H1 (cell line): ENCODE measurements at regions not wholly inside any gene's neighbourhood (a gene's known extent, or its start where the extent isn't known, plus 50 kb on each side); places are given as distances from the start of the nearest gene placed in this dataset.

Experiments
- CTCF ChIA-PET: fragments of 300-600 bp; sonication (Branson Sonifier 250); formaldehyde crosslinking; loops from one replicate; lab custom pipeline; 2021; ENCODE audit not compliant: partially characterized antibody; lab: Charles Lee
- POLR2A ChIA-PET: fragments of 300-600 bp; sonication (Branson Sonifier 250); formaldehyde crosslinking; loops from one replicate; lab custom pipeline; 2021; ENCODE audit warnings: inconsistent platforms; ENCODE audit not compliant: partially characterized antibody; lab: Charles Lee
- DNase-seq, 2 experiments: peaks; one replicate each; pipeline versions ENCODE4 v3.0.0 to v3.0.0-alpha.2; 2010 to 2022; ENCODE audit warnings: low spot score in 2 of 2, low read depth in 1 of 2, mixed read lengths in 1 of 2
- FAIRE-seq: peaks from 2 replicates; lab custom pipeline; 2011; peaks lifted over from hg19 to GRCh38; lab: Jason Lieb, UNC
- H2AFZ ChIP-seq: 2 replicates; pipeline ENCODE4 v1.8.1; 2012; ENCODE audit warnings: low read length, inconsistent platforms
- H2AK5ac ChIP-seq: 2 replicates; pipeline ENCODE4 v1.6.1; 2013; ENCODE audit warnings: low read depth, low read length
- H2BK120ac ChIP-seq: replicated peaks from 2 replicates; pipeline ENCODE3; 2013; ENCODE audit warnings: low read depth, low read length, inconsistent platforms
- H2BK12ac ChIP-seq: 2 replicates; pipeline ENCODE4 v1.6.1; 2013; ENCODE audit warnings: low read depth, low read length
- H2BK15ac ChIP-seq: 2 replicates; pipeline ENCODE4 v1.6.1; 2013; ENCODE audit warnings: low read length
- H2BK20ac ChIP-seq: 2 replicates; pipeline ENCODE4 v1.6.1; 2013; ENCODE audit warnings: low read length
- H2BK5ac ChIP-seq: 2 replicates; pipeline ENCODE4 v1.6.1; 2013; ENCODE audit warnings: low read depth, low read length
- H3K14ac ChIP-seq: 2 replicates; pipeline ENCODE4 v1.6.1; 2013; ENCODE audit warnings: inconsistent platforms; ENCODE audit not compliant: insufficient read length
- H3K18ac ChIP-seq: 2 replicates; pipeline ENCODE4 v1.6.1; 2013; ENCODE audit warnings: low read length; ENCODE audit errors: extremely low read depth
- H3K23ac ChIP-seq: 2 replicates; pipeline ENCODE4 v1.6.1; 2013; ENCODE audit warnings: inconsistent platforms; ENCODE audit not compliant: insufficient read length
- H3K23me2 ChIP-seq: 2 replicates; pipeline ENCODE4 v1.6.1; 2013; ENCODE audit warnings: low read depth, low read length
- H3K27ac ChIP-seq: 2 replicates; pipeline ENCODE4 v1.6.1; 2011; ENCODE audit warnings: low read depth, low read length, inconsistent platforms
- H3K27me3 ChIP-seq, 4 experiments: replicated peaks in 1 of 4; 1 replicate in 1 of 4; 2 replicates in 3 of 4; pipeline versions ENCODE4 v1.6.1 to v1.8.1; 2011 to 2013; ENCODE audit warnings: low read length in 3 of 4, mild to moderate bottlenecking in 3 of 4, inconsistent platforms in 2 of 4, mixed read lengths in 2 of 4, moderate library complexity in 1 of 4; ENCODE audit not compliant: control insufficient read depth in 3 of 4, insufficient read depth in 3 of 4; ENCODE audit errors: extremely low read depth in 1 of 4
- H3K36me3 ChIP-seq, 4 experiments: 2 replicates each; pipeline versions ENCODE4 v1.6.1 to v1.8.1; 2011 to 2013; ENCODE audit warnings: mild to moderate bottlenecking in 4 of 4, low read length in 3 of 4, moderate library complexity in 2 of 4, control low read depth in 1 of 4, inconsistent platforms in 1 of 4; ENCODE audit not compliant: insufficient read depth in 4 of 4, control insufficient read depth in 2 of 4
- H3K4ac ChIP-seq: replicated peaks from 2 replicates; pipeline ENCODE3; 2013; ENCODE audit warnings: low read length, low read depth, mixed read lengths, inconsistent platforms; ENCODE audit not compliant: insufficient read length
- H3K4me1 ChIP-seq, 4 experiments: replicated peaks in 1 of 4; 1 replicate in 1 of 4; 2 replicates in 3 of 4; pipeline versions ENCODE4 v1.6.1 to v1.8.1; 2011 to 2013; ENCODE audit warnings: low read length in 3 of 4, inconsistent platforms in 2 of 4, mixed read lengths in 1 of 4; ENCODE audit not compliant: insufficient read depth in 4 of 4, control insufficient read depth in 3 of 4
- H3K4me2 ChIP-seq, 2 experiments: 2 replicates each; pipeline versions ENCODE4 v1.6.1 to v1.8.1; 2011 to 2013; ENCODE audit warnings: low read depth in 2 of 2, low read length in 2 of 2, control low read depth in 1 of 2, inconsistent platforms in 1 of 2, mild to moderate bottlenecking in 1 of 2; ENCODE audit not compliant: insufficient read depth in 1 of 2
- H3K4me3 ChIP-seq, 4 experiments: fragments of 200-600, 300-600 bp in 1 of 4; sonication (generic), shearing (Covaris generic), sonication (Bioruptor Twin) in 1 of 4; 2 replicates each; pipeline versions ENCODE4 v1.5.1 to v1.8.1; 2011 to 2016; ENCODE audit warnings: low read length in 4 of 4, low read depth in 3 of 4, control low read depth in 2 of 4, inconsistent platforms in 2 of 4, mild to moderate bottlenecking in 2 of 4, mixed read lengths in 1 of 4, moderate library complexity in 1 of 4; ENCODE audit not compliant: insufficient read depth in 2 of 4; ENCODE audit errors: extremely low read depth in 1 of 4
- H3K56ac ChIP-seq: replicated peaks from 2 replicates; pipeline ENCODE3; 2013; ENCODE audit warnings: low read depth, mild to moderate bottlenecking, mixed read lengths, low read length, inconsistent platforms; ENCODE audit not compliant: insufficient read length
- H3K79me1 ChIP-seq: 2 replicates; pipeline ENCODE4 v1.6.1; 2013; ENCODE audit warnings: low read depth, low read length, control low read depth
- H3K79me2 ChIP-seq, 2 experiments: 2 replicates each; pipeline versions ENCODE4 v1.6.1 to v1.8.1; 2012 to 2013; ENCODE audit warnings: low read length in 2 of 2, mild to moderate bottlenecking in 2 of 2, inconsistent platforms in 1 of 2; ENCODE audit not compliant: insufficient read depth in 2 of 2, control insufficient read depth in 1 of 2
- H3K9ac ChIP-seq, 4 experiments: replicated peaks in 1 of 4; 1 replicate in 1 of 4; 2 replicates in 3 of 4; pipeline versions ENCODE4 v1.6.1 to v1.8.1; 2011 to 2013; ENCODE audit warnings: low read depth in 3 of 4, low read length in 3 of 4, control low read depth in 2 of 4, mild to moderate bottlenecking in 2 of 4, moderate library complexity in 2 of 4, inconsistent platforms in 1 of 4; ENCODE audit errors: extremely low read depth in 1 of 4
- H3K9me3 ChIP-seq, 2 experiments: 2 replicates each; pipeline versions ENCODE4 v1.6.1 to v1.8.1; 2012 to 2013; ENCODE audit warnings: mild to moderate bottlenecking in 2 of 2, moderate library complexity in 2 of 2, control low read depth in 1 of 2, inconsistent platforms in 1 of 2, low read depth in 1 of 2, low read length in 1 of 2, mixed read lengths in 1 of 2; ENCODE audit not compliant: insufficient read depth in 2 of 2
- H4K20me1 ChIP-seq, 2 experiments: replicated peaks in 1 of 2; 2 replicates each; pipeline versions ENCODE3 to v1.8.1; 2011 to 2013; ENCODE audit warnings: inconsistent platforms in 2 of 2, low read length in 2 of 2, mild to moderate bottlenecking in 1 of 2; ENCODE audit not compliant: insufficient read depth in 2 of 2, control insufficient read depth in 1 of 2
- H4K5ac ChIP-seq: 2 replicates; pipeline ENCODE4 v1.6.1; 2013; ENCODE audit warnings: low read length, low read depth, mixed read lengths, inconsistent platforms; ENCODE audit not compliant: insufficient read length
- H4K8ac ChIP-seq: 2 replicates; pipeline ENCODE4 v1.8.0; 2013; ENCODE audit warnings: mild to moderate bottlenecking, moderate library complexity, low read length, inconsistent platforms; ENCODE audit not compliant: insufficient read depth; ENCODE audit errors: extremely low read depth
- H4K91ac ChIP-seq: replicated peaks from 2 replicates; pipeline ENCODE3; 2013; ENCODE audit warnings: low read length, mixed read lengths, inconsistent platforms; ENCODE audit not compliant: insufficient read length
- ASH2L ChIP-seq: fragments of 200-600, 300-600 bp; sonication (generic); IDR thresholded peaks from one replicate; pipeline ENCODE4 v1.7.1; 2017; ENCODE audit warnings: low read length
- BCL11A ChIP-seq, 2 experiments: IDR thresholded peaks; one replicate each; pipeline ENCODE4 v1.6.1; 2011; ENCODE audit warnings: low read depth in 2 of 2, low read length in 2 of 2, mild to moderate bottlenecking in 2 of 2
- EGR1 ChIP-seq: IDR thresholded peaks from 2 replicates; pipeline ENCODE4 v1.6.1; 2011; ENCODE audit warnings: low read depth, low read length, borderline replicate concordance
- HDAC6 ChIP-seq: IDR thresholded peaks from one replicate; pipeline ENCODE4 v1.7.1; 2012; ENCODE audit warnings: low read depth, mild to moderate bottlenecking, inconsistent platforms, low read length, moderate library complexity
- KDM4A ChIP-seq: IDR thresholded peaks from one replicate; pipeline ENCODE4 v1.7.1; 2012; ENCODE audit warnings: low read depth, mild to moderate bottlenecking, moderate library complexity, low read length, inconsistent platforms; ENCODE audit not compliant: severe bottlenecking
- MAFK ChIP-seq: IDR thresholded peaks from 2 replicates; pipeline ENCODE4 v1.6.1; 2012; ENCODE audit warnings: low read depth, mild to moderate bottlenecking, improper control_type of control experiment, low read length
- PHF8 ChIP-seq: fragments of 200-600 bp; sonication (generic); conservative IDR thresholded peaks from 2 replicates; pipeline ENCODE4 v1.7.1; 2012; ENCODE audit warnings: low read depth, mild to moderate bottlenecking, inconsistent platforms, low read length, moderate library complexity
- POLR2A ChIP-seq, 2 experiments: IDR thresholded peaks; 1 replicate in 1 of 2; 2 replicates in 1 of 2; pipeline ENCODE4 v1.6.1; 2011; ENCODE audit warnings: low read depth in 2 of 2, low read length in 2 of 2, mild to moderate bottlenecking in 2 of 2; ENCODE audit errors: control extremely low read depth in 1 of 2
- POLR2AphosphoS5 ChIP-seq: IDR thresholded peaks from 2 replicates; pipeline ENCODE4 v1.6.1; 2011; ENCODE audit warnings: low read depth, low read length
- SIRT6 ChIP-seq: IDR thresholded peaks from one replicate; pipeline ENCODE4 v1.7.1; 2012; ENCODE audit warnings: low read length, inconsistent platforms
- TBP ChIP-seq: IDR thresholded peaks from 2 replicates; pipeline ENCODE4 v1.6.1; 2011; ENCODE audit warnings: low read depth, low read length, improper control_type of control experiment
- WGBS, 2 experiments: shearing (Covaris generic) in 1 of 2; methylation state at CpG; one replicate each; pipeline versions ENCODE4 v1.1.6 to v1.1.7; 2013 to 2015; ENCODE audit warnings: low lambda C conversion rate in 2 of 2, mixed read lengths in 2 of 2, inconsistent platforms in 1 of 2, low coverage in 1 of 2, missing lambda C conversion rate in 1 of 2; ENCODE audit not compliant: insufficient replicate concordance in 2 of 2, insufficient coverage in 1 of 2, insufficient read length in 1 of 2; ENCODE audit errors: extremely low coverage in 1 of 2, missing lambda C conversion rate in 1 of 2; 5-methylcytosine and 5-hydroxymethylcytosine counted together

- H4K8ac ChIP-seq: no peak overlapping the region
- no peaks in the 10 kb centered on the region for H3K23me2 ChIP-seq
- no peak overlapping the region for H2BK120ac ChIP-seq
- H2AK5ac ChIP-seq: no peak overlapping the region
- POLR2A ChIA-PET: no interaction called here
- no peak overlapping the region for H2BK5ac ChIP-seq
- WGBS, 2 experiments: 61% methylated on average over 1 of the region's 1 CpG; no CpG with 5 or more reads in 1 of the 2 experiments
- no peaks in the 10 kb centered on the region for H3K79me2 ChIP-seq
- no peak for FAIRE-seq
- H3K18ac ChIP-seq: no peak overlapping the region
- H3K9me3 ChIP-seq: peaks cover 3 to 4% of the 10 kb centered on the region in 2 experiments; a peak in 1 of 4 replicates
- CTCF ChIA-PET: interaction anchor here (1.0 kb wide), 1 partner anchor 91 kb away, joined by 4 read pairs; no protein-coding TSS in a partner anchor
- H3K27me3 ChIP-seq: no peaks in the 10 kb centered on the region
- no peak overlapping the region for H2BK15ac ChIP-seq
- H4K91ac ChIP-seq: no peak overlapping the region
- H3K27ac ChIP-seq: no peak overlapping the region
- no peak overlapping the region for H3K4me2 ChIP-seq
- no peak overlapping the region for H3K56ac ChIP-seq
- no peak overlapping the region for H2BK12ac ChIP-seq
- no peak overlapping the region for H3K4ac ChIP-seq
- H2BK20ac ChIP-seq: no peak overlapping the region
- no peak for DNase-seq
- no peak overlapping the region for H3K14ac ChIP-seq
- H3K4me1 ChIP-seq: peaks cover 0 to 4% (median 0%) of the 10 kb centered on the region in 4 experiments; a peak in 1 of 7 replicates
- no peak overlapping the region for H2AFZ ChIP-seq
- no peaks in the 10 kb centered on the region for H4K20me1 ChIP-seq
- no peaks in the 10 kb centered on the region for H3K36me3 ChIP-seq
- H3K9ac ChIP-seq: no peak overlapping the region
- H3K23ac ChIP-seq: no peak overlapping the region
- no peaks in the 10 kb centered on the region for H3K79me1 ChIP-seq
- no peak overlapping the region for H4K5ac ChIP-seq
- TF ChIP-seq PHF8: no peak
- no peak for TF ChIP-seq HDAC6
- TF ChIP-seq POLR2A (IDR thresholded peaks at IDR 0.05; ENCODE audit: control extremely low read depth in 1 of 2, low read depth in 2 of 2, low read length in 2 of 2): no peak
- TF ChIP-seq BCL11A (IDR thresholded peaks at IDR 0.05; ENCODE audit: low read depth in 2 of 2, low read length in 2 of 2): no peak
- TF ChIP-seq TBP: no peak
- TF ChIP-seq EGR1: no peak
- no peak for TF ChIP-seq SIRT6
- TF ChIP-seq KDM4A: no peak
- no peak for TF ChIP-seq POLR2AphosphoS5
- no peak for TF ChIP-seq ASH2L
- TF ChIP-seq MAFK: no peak
- TF ChIP-seq, all 59 proteins: peak for 0
- no peak overlapping the region for H3K4me3 ChIP-seq
These were observed 86.5 kb downstream of the DHRS2 start for GRCh38 chr14:23722675-23723074.
